ENCODE measurements at regions not wholly inside any gene's neighbourhood (a gene's known extent, or its start where the extent isn't known, plus 50 kb on each side); places are given as distances from the start of the nearest gene placed in this dataset.

- Mint-ChIP-seq H3K4me3 (ENCODE audit: unreplicated experiment) (no peak overlapping the region), H3K27me3 (ENCODE audit: insufficient read depth, unreplicated experiment) (peaks cover 16% of the 10 kb centered on the region), H3K27ac (ENCODE audit: unreplicated experiment) (no peak overlapping the region), H3K36me3 (ENCODE audit: insufficient read depth, unreplicated experiment) (no peaks in the 10 kb centered on the region), H3K4me1 (ENCODE audit: low read depth, unreplicated experiment) (peaks cover 18% of the 10 kb centered on the region), H3K9me3 (ENCODE audit: unreplicated experiment) (no peaks in the 10 kb centered on the region)
- no peak for TF ChIP-seq CTCF (IDR thresholded peaks at IDR 0.05; ENCODE audit: insufficient read depth in 1 of 2, low read depth in 1 of 2, low read length in 1 of 2, severe bottlenecking in 1 of 2, unreplicated experiment in 1 of 2)
- no peak for DNase-seq
- POLR2A ChIA-PET = no interaction called here
- Histone ChIP-seq H3K4me3 (ENCODE audit: low read depth, low read length) (no peak overlapping the region), H3K4me1 (no peaks in the 10 kb centered on the region), H3K9me3 (no peaks in the 10 kb centered on the region), H3K36me3 (ENCODE audit: control insufficient read depth, insufficient read depth, low read length) (no peaks in the 10 kb centered on the region), H3K27me3 (replicated peaks; ENCODE audit: control insufficient read depth, insufficient read depth, low read length) (no peaks in the 10 kb centered on the region)
- intact Hi-C loops (cut with micrococcal nuclease; ENCODE audit: unreplicated experiment) = no loop called here
- CTCF ChIA-PET = no interaction called here
- no TSS peak for BruUV-seq (replicated peaks)
Observed at GRCh38 chr14:104344818-104345620, 206.6 kb downstream of the KIF26A start.

- ChIA-PET POLR2A (no interaction called here), CTCF (no interaction called here)
- H3K4me3 Mint-ChIP-seq (ENCODE audit: unreplicated experiment) = no peak overlapping the region
- no peaks in the 10 kb centered on the region for H3K9me3 ChIP-seq
- no peaks in the 10 kb centered on the region for H3K36me3 ChIP-seq (ENCODE audit: control insufficient read depth, insufficient read depth, low read length)
- intact Hi-C loops (cut with micrococcal nuclease; ENCODE audit: unreplicated experiment) = no loop called here
- H3K27me3 Mint-ChIP-seq (ENCODE audit: insufficient read depth, unreplicated experiment) = peaks cover 16% of the 10 kb centered on the region
- H3K36me3 Mint-ChIP-seq (ENCODE audit: insufficient read depth, unreplicated experiment) = no peaks in the 10 kb centered on the region
- H3K4me1 Mint-ChIP-seq (ENCODE audit: low read depth, unreplicated experiment) = peaks cover 18% of the 10 kb centered on the region
- H3K27ac Mint-ChIP-seq (ENCODE audit: unreplicated experiment) = no peak overlapping the region
- no peak for TF ChIP-seq CTCF (IDR thresholded peaks at IDR 0.05; ENCODE audit: insufficient read depth in 1 of 2, low read depth in 1 of 2, low read length in 1 of 2, severe bottlenecking in 1 of 2, unreplicated experiment in 1 of 2)
- no peaks in the 10 kb centered on the region for H3K27me3 ChIP-seq (replicated peaks; ENCODE audit: control insufficient read depth, insufficient read depth, low read length)
- peak in 1 of 2 experiments; percentile 25 for DNase-seq
- no peaks in the 10 kb centered on the region for H3K9me3 Mint-ChIP-seq (ENCODE audit: unreplicated experiment)
- no TSS peak for BruUV-seq (replicated peaks)
- no peaks in the 10 kb centered on the region for H3K4me1 ChIP-seq
- no peak overlapping the region for H3K4me3 ChIP-seq (ENCODE audit: low read depth, low read length)
Observed at GRCh38 chr14:104345621-104346462, 207.5 kb downstream of the KIF26A start.

GRCh38 chr14:104346608-104347007 is 208.2 kb downstream of the KIF26A start:
- no peak for DNase-seq
- Mint-ChIP-seq H3K4me1 (ENCODE audit: low read depth, unreplicated experiment) (peaks cover 16% of the 10 kb centered on the region), H3K36me3 (ENCODE audit: insufficient read depth, unreplicated experiment) (no peaks in the 10 kb centered on the region), H3K9me3 (ENCODE audit: unreplicated experiment) (no peaks in the 10 kb centered on the region), H3K27me3 (ENCODE audit: insufficient read depth, unreplicated experiment) (peaks cover 16% of the 10 kb centered on the region), H3K4me3 (ENCODE audit: unreplicated experiment) (no peak overlapping the region), H3K27ac (ENCODE audit: unreplicated experiment) (no peak overlapping the region)
- no peak for TF ChIP-seq CTCF (IDR thresholded peaks at IDR 0.05; ENCODE audit: insufficient read depth in 1 of 2, low read depth in 1 of 2, low read length in 1 of 2, severe bottlenecking in 1 of 2, unreplicated experiment in 1 of 2)
- Histone ChIP-seq H3K4me3 (ENCODE audit: low read depth, low read length) (no peak overlapping the region), H3K4me1 (no peaks in the 10 kb centered on the region), H3K36me3 (ENCODE audit: control insufficient read depth, insufficient read depth, low read length) (no peaks in the 10 kb centered on the region), H3K9me3 (no peaks in the 10 kb centered on the region), H3K27me3 (replicated peaks; ENCODE audit: control insufficient read depth, insufficient read depth, low read length) (no peaks in the 10 kb centered on the region)
- no TSS peak for BruUV-seq (replicated peaks)
- CTCF ChIA-PET = no interaction called here
- intact Hi-C loops (cut with micrococcal nuclease; ENCODE audit: unreplicated experiment) = no loop called here
- POLR2A ChIA-PET = no interaction called here
